Kidney epithelial cell (primary cell): ENCODE measurements at regions not wholly inside any gene's neighbourhood (a gene's known extent, or its start where the extent isn't known, plus 50 kb on each side); places are given as distances from the start of the nearest gene placed in this dataset.

Experiments used
- DNase-seq: peaks from one replicate; pipeline ENCODE4 v3.0.0-alpha.2; 2010; ENCODE audit warnings: low read depth
- H3K27me3 ChIP-seq: 2 replicates; pipeline ENCODE4 v1.6.0; 2011; ENCODE audit warnings: low read length; ENCODE audit not compliant: control insufficient read depth, insufficient read depth
- H3K36me3 ChIP-seq: 2 replicates; pipeline ENCODE4 v1.5.1; 2011; ENCODE audit warnings: low read length; ENCODE audit not compliant: control insufficient read depth, insufficient read depth
- H3K4me3 ChIP-seq: 2 replicates; pipeline ENCODE4 v1.5.1; 2011; ENCODE audit warnings: low read depth, mild to moderate bottlenecking, control low read depth, low read length
- TF ChIP-seq, protein P1 (sequence below): IDR thresholded peaks from 2 replicates; pipeline ENCODE4 v1.5.1; 2011; ENCODE audit warnings: mild to moderate bottlenecking, moderate library complexity, low read length, control low read depth, inconsistent platforms; ENCODE audit not compliant: insufficient read depth, poor library complexity, severe bottlenecking

DNA sequence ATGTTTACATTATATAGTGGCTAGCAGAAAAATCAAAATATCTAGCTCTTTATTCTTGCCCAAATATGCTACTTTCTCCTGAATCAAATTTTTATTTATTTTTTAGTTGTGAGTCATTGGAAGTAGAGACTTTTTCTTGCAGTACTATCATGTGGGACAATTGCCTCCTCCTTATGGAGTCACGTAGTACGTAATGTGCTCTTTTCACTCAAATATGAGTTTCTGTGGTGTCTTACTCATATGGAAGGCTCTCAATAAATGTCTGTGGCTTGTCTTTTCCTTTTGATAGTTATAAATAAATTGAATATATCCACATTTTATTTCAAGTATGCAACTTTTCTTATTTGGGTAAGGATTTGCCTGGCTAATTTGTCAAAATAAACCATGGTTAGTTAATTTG lies 1411.0 kb upstream of the SLC10A2 start:
- Histone ChIP-seq H3K4me3 (no peak overlapping the region), H3K36me3 (no peaks in the 10 kb centered on the region), H3K27me3 (no peaks in the 10 kb centered on the region)
- TF ChIP-seq, protein P1, sequence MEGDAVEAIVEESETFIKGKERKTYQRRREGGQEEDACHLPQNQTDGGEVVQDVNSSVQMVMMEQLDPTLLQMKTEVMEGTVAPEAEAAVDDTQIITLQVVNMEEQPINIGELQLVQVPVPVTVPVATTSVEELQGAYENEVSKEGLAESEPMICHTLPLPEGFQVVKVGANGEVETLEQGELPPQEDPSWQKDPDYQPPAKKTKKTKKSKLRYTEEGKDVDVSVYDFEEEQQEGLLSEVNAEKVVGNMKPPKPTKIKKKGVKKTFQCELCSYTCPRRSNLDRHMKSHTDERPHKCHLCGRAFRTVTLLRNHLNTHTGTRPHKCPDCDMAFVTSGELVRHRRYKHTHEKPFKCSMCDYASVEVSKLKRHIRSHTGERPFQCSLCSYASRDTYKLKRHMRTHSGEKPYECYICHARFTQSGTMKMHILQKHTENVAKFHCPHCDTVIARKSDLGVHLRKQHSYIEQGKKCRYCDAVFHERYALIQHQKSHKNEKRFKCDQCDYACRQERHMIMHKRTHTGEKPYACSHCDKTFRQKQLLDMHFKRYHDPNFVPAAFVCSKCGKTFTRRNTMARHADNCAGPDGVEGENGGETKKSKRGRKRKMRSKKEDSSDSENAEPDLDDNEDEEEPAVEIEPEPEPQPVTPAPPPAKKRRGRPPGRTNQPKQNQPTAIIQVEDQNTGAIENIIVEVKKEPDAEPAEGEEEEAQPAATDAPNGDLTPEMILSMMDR, result no peak
- no peak for DNase-seq

DNA sequence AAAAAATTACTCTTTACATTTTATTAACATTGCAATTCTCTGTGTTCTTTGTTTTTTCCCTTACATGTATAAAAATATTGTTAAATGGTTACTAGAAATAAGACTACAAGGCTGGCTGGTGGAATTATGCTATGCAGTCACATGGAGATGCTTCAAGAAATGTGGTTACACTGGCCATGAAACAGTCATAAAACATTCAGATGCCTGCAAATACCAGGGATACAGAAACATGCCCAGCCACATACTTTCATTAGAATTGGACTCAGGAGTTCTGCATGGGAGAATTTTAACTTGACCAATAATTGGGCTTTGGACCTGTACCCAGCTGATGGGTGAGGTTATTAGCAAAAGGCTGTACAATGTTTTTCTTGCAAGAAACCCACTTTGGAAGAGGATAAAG lies 1407.7 kb upstream of the SLC10A2 start:
- DNase-seq, result no peak
- TF ChIP-seq, protein P1, result no peak
- no peak overlapping the region for H3K4me3 ChIP-seq
- no peaks in the 10 kb centered on the region for H3K36me3 ChIP-seq
- H3K27me3 ChIP-seq, result no peaks in the 10 kb centered on the region

DNA sequence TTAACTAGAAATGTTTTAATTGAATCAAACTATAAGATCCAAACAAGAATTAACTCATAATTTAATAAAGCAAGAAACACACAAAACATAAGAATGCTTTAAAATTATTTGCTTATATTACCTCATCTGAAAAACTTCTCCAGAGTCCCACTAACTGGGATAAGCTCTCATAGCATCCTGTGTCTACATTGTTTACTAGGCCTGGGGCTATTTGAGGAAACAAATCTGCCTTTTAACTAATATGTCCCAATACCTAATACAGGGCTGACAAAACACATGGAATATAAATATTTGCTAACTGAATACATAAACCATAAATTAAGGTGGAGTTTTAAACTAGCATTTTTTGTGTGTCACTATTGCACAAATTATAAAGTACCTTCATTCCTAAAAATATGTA lies 1399.8 kb upstream of the SLC10A2 start:
- H3K27me3 ChIP-seq, result no peaks in the 10 kb centered on the region
- no peak overlapping the region for H3K4me3 ChIP-seq
- H3K36me3 ChIP-seq, result no peaks in the 10 kb centered on the region
- TF ChIP-seq, protein P1, result no peak
- DNase-seq, result no peak

DNA sequence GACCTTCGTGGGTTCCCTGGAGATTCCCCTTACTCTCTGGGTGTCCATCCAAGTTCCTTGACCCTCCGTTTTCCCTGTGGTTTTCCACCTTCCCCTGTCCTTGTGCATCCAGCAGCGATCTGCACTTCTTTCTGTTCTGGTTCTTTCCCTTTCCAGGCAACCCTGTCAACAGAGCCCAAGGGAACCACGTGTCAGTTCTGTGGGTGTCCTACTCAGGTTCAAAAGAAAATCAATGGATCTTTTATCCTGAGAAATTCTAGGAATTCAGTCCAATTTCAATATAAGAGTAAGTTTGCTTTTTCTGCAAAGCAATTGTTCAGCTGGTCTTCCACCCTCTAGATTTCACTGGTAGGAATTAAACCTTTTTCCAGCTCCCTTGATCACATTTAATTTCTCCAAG lies 1394.8 kb upstream of the SLC10A2 start:
- TF ChIP-seq, protein P1, result no peak
- Histone ChIP-seq H3K36me3 (no peaks in the 10 kb centered on the region), H3K4me3 (no peak overlapping the region), H3K27me3 (no peaks in the 10 kb centered on the region)
- no peak for DNase-seq

DNA sequence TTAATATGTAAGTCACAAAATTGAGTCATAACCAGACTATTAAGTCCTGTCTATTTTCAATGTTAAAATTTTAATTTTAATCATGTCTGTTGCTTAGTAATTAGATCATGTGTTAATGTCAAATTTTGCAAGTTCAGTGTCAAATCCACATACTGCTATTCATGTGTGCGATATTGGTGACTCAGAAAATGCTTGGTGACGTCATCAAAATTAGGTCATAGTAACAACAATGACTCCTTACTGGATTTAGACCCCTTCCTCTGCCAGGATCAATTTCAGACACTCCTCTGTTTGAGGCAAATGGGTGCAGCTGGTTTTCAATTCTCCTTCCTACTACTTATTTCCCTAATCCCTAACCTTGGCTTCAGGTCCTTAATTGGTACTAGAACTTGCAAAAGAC lies 1394.3 kb upstream of the SLC10A2 start:
- TF ChIP-seq, protein P1, result no peak
- Histone ChIP-seq H3K4me3 (no peak overlapping the region), H3K36me3 (no peaks in the 10 kb centered on the region), H3K27me3 (no peaks in the 10 kb centered on the region)
- no peak for DNase-seq

DNA sequence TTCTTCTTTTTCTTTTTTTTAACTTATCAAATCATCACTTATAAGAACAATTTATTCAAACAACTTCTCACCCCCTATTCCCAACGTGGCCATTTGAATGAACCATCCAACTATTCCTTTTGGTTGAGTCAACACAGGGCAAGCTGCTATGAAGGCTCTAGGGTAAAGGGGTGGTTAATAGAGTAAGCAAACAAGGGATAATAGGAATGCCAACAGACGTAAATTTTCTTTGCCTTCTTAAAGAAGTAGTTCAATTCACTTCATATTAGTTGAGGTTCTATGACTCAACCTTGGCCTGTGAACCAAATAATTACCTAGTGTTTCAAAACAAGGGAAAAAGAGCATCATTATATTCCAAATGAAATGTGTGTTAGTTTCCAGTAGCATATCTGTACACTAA lies 1383.8 kb upstream of the SLC10A2 start:
- Histone ChIP-seq H3K27me3 (no peaks in the 10 kb centered on the region), H3K36me3 (no peaks in the 10 kb centered on the region), H3K4me3 (no peak overlapping the region)
- no peak for DNase-seq
- TF ChIP-seq, protein P1, result no peak
